NCI-H526 (cell line): ENCODE measurements at regions not wholly inside any gene's neighbourhood (a gene's known extent, or its start where the extent isn't known, plus 50 kb on each side); places are given as distances from the start of the nearest gene placed in this dataset.
"Not testable (repeated sequence)": the region's sequence is repeated elsewhere in the genome, so short reads cannot be mapped to it uniquely, and the experiment has no call there.

Experiments
- DNase-seq, 2 experiments: peaks; one replicate each; lab custom pipeline; 2025; lab: John Stamatoyannopoulos, UW

- DNase-seq: not testable (repeated sequence)
Measured at GRCh38 chr2:95765925-95766910, 174.4 kb downstream of the TRIM43 start.

DNA sequence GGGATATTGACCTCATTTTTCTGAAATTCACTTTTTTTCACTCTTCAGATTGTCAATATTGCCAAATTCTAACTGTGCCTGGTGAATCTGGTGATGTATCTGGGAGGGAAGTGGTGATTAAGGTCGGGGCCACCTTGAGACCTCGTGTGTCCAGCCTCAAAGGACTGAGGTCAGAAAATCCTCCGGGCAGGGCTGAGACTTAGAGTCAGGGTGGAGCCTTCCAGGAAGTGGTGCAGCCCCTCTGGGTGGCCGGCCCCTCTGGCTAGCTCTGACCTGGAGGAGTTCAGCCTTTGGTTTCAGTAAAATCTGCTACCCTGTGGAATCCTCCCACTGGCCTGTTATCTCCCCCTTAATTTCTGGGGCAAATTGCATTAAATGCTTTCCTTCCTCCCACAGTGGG lies 175.7 kb downstream of the TRIM43 start:
- not testable (repeated sequence) for DNase-seq

DNA sequence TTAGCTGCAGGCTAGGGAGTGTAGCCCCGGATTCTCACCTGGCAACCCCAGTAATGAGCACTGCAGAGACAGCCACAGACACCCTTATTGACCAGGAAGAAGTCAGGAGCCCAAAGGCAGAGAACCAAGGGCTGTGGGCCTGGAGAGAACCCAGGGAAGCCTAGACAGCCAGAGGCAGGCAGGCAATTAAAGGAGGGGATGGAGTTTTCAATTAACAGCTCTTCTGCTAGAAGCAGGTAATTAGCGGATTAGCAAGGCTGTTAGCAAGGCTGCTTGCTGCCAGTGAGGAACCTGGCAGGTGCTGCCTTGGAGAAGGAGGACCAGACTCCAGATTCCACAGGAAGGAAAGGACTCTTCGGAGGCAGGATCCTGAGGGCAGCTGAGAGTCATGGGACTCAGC lies 176.1 kb downstream of the TRIM43 start:
- DNase-seq: not testable (repeated sequence)

DNA sequence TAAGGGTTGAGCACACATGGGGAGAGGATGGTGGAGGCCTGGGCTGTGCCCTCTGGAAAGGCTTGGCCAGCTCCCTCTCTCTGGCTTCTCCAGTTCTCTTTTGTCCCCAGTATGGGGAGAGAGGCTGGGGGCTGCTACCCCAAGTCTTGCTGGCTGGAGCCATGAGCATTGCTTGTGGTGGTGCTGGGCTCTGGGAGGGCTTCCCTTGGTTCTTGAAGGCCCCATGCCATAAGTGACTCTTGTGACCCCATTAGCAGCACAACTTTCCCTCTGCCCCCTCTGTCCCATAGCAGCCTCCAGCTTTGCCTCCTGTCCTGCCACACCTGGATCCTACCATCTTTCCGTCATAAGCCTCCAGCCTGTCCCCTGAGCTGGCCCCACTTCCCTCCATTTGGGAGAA lies 177.5 kb downstream of the TRIM43 start:
- DNase-seq: not testable (repeated sequence)

- DNase-seq: not testable (repeated sequence)
Measured at GRCh38 chr2:95770726-95771125, 178.9 kb downstream of the TRIM43 start.

GRCh38 chr2:95774322-95775192 lies 182.8 kb downstream of the TRIM43 start:
- not testable (repeated sequence) for DNase-seq

- DNase-seq: not testable (repeated sequence)
Measured at GRCh38 chr2:95775193-95775531, 183.4 kb downstream of the TRIM43 start.
